ENCODE measurements at regions not wholly inside any gene's neighbourhood (a gene's known extent, or its start where the extent isn't known, plus 50 kb on each side); places are given as distances from the start of the nearest gene placed in this dataset.

DNA sequence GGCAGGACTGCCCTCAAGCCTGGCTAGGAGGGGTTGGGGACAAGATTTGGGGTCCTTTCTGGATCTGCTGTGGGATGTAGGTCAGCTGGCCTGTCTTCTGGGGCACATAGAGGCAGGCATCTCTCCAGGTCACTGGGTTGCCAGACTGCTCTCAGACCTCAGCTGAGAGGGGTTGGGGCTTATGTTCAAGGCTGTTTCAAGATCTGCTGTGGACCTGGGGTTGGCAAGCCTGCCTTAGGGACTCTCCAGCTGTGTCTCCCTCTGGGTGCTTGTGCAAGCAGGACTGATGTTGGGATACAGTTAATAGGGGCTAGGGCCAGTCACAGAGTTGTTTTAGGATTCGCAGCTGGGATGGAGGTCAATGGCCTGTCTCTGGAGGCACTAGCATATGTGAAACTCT lies 363.0 kb upstream of the ST6GAL2 start:
- DNase-seq (ENCODE audit: low read depth) = no peak
- no peak overlapping the region for H3K4me3 ChIP-seq (ENCODE audit: low read depth, low read length)
- TF ChIP-seq, protein P1, sequence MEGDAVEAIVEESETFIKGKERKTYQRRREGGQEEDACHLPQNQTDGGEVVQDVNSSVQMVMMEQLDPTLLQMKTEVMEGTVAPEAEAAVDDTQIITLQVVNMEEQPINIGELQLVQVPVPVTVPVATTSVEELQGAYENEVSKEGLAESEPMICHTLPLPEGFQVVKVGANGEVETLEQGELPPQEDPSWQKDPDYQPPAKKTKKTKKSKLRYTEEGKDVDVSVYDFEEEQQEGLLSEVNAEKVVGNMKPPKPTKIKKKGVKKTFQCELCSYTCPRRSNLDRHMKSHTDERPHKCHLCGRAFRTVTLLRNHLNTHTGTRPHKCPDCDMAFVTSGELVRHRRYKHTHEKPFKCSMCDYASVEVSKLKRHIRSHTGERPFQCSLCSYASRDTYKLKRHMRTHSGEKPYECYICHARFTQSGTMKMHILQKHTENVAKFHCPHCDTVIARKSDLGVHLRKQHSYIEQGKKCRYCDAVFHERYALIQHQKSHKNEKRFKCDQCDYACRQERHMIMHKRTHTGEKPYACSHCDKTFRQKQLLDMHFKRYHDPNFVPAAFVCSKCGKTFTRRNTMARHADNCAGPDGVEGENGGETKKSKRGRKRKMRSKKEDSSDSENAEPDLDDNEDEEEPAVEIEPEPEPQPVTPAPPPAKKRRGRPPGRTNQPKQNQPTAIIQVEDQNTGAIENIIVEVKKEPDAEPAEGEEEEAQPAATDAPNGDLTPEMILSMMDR (IDR thresholded peaks at IDR 0.05; ENCODE audit: low read depth, low read length, missing control alignments) = no peak
- in situ Hi-C loops (cut with HindIII; ENCODE audit: low sequenced_read_pairs) = no loop called here

GRCh38 chr2:107255744-107256143 lies 369.8 kb upstream of the ST6GAL2 start:
- H3K4me3 ChIP-seq (ENCODE audit: low read depth, low read length) = no peak overlapping the region
- in situ Hi-C loops (cut with HindIII; ENCODE audit: low sequenced_read_pairs) = no loop called here
- TF ChIP-seq, protein P1 (IDR thresholded peaks at IDR 0.05; ENCODE audit: low read depth, low read length, missing control alignments) = no peak
- DNase-seq (ENCODE audit: low read depth) = no peak

DNA sequence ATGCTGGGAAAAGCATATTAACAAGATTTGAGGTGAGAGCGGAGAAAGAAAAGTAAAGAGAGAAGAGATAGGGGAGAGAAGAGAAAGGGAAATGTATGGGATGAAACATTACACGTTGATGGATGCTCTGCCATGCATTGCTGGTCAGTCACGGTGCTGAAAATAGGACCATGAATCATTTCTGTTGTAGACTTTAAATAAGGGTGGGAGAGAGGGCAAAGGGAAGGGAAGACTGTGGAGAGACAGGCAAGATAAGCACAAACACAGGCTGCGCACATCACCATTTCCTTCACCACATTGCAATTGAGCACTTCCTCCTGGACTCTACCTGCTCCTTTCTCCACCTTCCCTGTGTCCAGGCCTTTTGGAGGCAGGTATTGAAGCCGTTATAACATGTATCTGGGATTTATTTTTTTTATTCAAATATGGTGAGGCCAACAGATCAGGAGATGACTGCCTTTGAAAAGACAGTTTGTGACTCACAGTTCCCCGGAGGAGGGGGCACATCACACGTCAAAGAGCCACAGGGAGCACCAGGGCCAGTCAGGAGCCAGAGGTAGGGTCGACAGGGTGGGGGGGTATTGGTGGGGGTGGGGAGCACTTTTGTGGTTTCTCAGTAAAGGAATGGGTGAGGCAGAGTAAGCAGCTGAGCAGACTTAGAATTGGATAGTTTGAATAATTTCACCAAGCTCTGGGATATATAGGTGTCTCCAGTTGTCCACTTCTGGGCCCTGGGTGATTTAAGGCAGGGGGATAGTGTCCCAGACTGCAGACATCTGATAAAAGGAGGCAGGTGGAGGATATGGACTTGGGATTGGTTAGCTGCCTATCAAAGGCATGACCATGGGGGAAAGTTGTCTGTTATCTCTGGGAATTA lies 372.8 kb upstream of the ST6GAL2 start:
- in situ Hi-C loops (cut with HindIII; ENCODE audit: low sequenced_read_pairs) = no loop called here
- TF ChIP-seq, protein P1 (IDR thresholded peaks at IDR 0.05; ENCODE audit: low read depth, low read length, missing control alignments) = no peak
- no peak for DNase-seq (ENCODE audit: low read depth)
- H3K4me3 ChIP-seq (ENCODE audit: low read depth, low read length) = no peak overlapping the region

- in situ Hi-C loops (cut with HindIII; ENCODE audit: low sequenced_read_pairs) = no loop called here
- no peak for DNase-seq (ENCODE audit: low read depth)
- no peak overlapping the region for H3K4me3 ChIP-seq (ENCODE audit: low read depth, low read length)
- TF ChIP-seq, protein P1 (IDR thresholded peaks at IDR 0.05; ENCODE audit: low read depth, low read length, missing control alignments) = no peak
Measured at GRCh38 chr2:107259408-107260195, 373.6 kb upstream of the ST6GAL2 start.

- in situ Hi-C loops (cut with HindIII; ENCODE audit: low sequenced_read_pairs) = no loop called here
- TF ChIP-seq, protein P1 (IDR thresholded peaks at IDR 0.05; ENCODE audit: low read depth, low read length, missing control alignments) = no peak
- no peak for DNase-seq (ENCODE audit: low read depth)
- no peak overlapping the region for H3K4me3 ChIP-seq (ENCODE audit: low read depth, low read length)
Measured at GRCh38 chr2:107263628-107264027, 377.7 kb upstream of the ST6GAL2 start.

DNA sequence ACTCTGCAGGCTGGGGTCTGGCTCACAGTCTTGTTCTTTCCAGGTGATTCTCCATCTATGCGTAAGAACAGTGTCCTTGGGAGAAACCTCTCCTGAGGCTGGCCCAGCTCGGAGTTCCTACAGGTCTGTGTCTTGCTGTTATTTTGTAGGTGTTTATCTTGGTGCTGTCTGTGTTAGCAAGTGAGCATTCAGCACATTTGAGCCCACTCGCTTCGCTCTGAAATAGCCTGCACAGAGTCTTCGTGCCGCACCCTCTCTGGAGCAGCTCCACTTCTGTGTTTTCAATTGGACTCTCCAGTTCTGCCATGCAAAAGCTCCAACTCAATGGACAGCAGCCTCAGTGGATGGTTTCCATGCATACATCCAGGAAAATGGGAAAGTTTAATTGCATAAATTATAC lies 378.2 kb upstream of the ST6GAL2 start:
- in situ Hi-C loops (cut with HindIII; ENCODE audit: low sequenced_read_pairs) = no loop called here
- TF ChIP-seq, protein P1 (IDR thresholded peaks at IDR 0.05; ENCODE audit: low read depth, low read length, missing control alignments) = no peak

More for the DNA sequence above, 378.2 kb upstream of the ST6GAL2 start:
- DNase-seq (ENCODE audit: low read depth) = no peak
- no peak overlapping the region for H3K4me3 ChIP-seq (ENCODE audit: low read depth, low read length)

All from astrocyte of the cerebellum (primary cell).